GM12878 (cell line): ENCODE measurements at regions not wholly inside any gene's neighbourhood (a gene's known extent, or its start where the extent isn't known, plus 50 kb on each side); places are given as distances from the start of the nearest gene placed in this dataset.

Source experiments
- ATAC-seq: fragments of 200-7000 bp; cut with Tn5 transposase; 3 replicates; pipeline ENCODE4 v1.9.1; 2020; ENCODE audit warnings: mild to moderate bottlenecking, moderate library complexity
- BruUV-seq: library from RNA; stranded (reverse); fragments of 400-500 nt; replicated peaks from 2 replicates; lab custom pipeline; 2021; lab: Mats Ljungman, UMichigan
- CTCF ChIA-PET: fragments of 300-600 bp; sonication (Branson Sonifier 250); formaldehyde crosslinking; extraction: SDS; loops from one replicate; lab custom pipeline; 2021; ENCODE audit warnings: inconsistent platforms; lab: Yijun Ruan, JAX
- POLR2A ChIA-PET: fragments of 350-600 bp; formaldehyde crosslinking; extraction: SDS; loops from one replicate; lab custom pipeline; 2021; ENCODE audit warnings: inconsistent platforms; lab: Charles Lee
- RAD21 ChIA-PET: fragments of 300-600 bp; sonication (Branson Sonifier 250); formaldehyde crosslinking; loops from one replicate; lab custom pipeline; 2023; ENCODE audit warnings: antibody characterized with exemption; ENCODE audit not compliant: unreplicated experiment; lab: Charles Lee
- SMC1A ChIA-PET: fragments of 300-600 bp; sonication (Branson Sonifier 250); formaldehyde crosslinking; loops from one replicate; lab custom pipeline; 2023; ENCODE audit not compliant: unreplicated experiment, uncharacterized antibody; lab: Charles Lee
- DNase-seq: peaks from one replicate; pipeline ENCODE4 v3.0.0-alpha.2; 2011; ENCODE audit warnings: low read depth, low spot score
- FAIRE-seq: peaks from 3 replicates; lab custom pipeline; 2011; peaks lifted over from hg19 to GRCh38; lab: Jason Lieb, UNC
- H2AFZ ChIP-seq: 2 replicates; pipeline ENCODE4 v1.6.0; 2011; ENCODE audit warnings: low read depth, low read length, control low read depth; ENCODE audit not compliant: control insufficient read depth
- H3K27ac ChIP-seq: 2 replicates; pipeline ENCODE4 v1.5.1; 2011; ENCODE audit warnings: control low read depth; ENCODE audit not compliant: control insufficient read depth, insufficient read depth
- H3K27me3 ChIP-seq, 2 experiments: replicated peaks in 1 of 2; 2 replicates each; pipeline versions ENCODE4 v1.6.0 to v1.6.1; 2011; ENCODE audit warnings: low read length in 1 of 2; ENCODE audit not compliant: control insufficient read depth in 2 of 2, insufficient read depth in 2 of 2
- H3K36me3 ChIP-seq, 2 experiments: 2 replicates each; pipeline ENCODE4 v1.5.1; 2011; ENCODE audit warnings: low read length in 1 of 2; ENCODE audit not compliant: control insufficient read depth in 2 of 2, insufficient read depth in 2 of 2
- H3K4me1 ChIP-seq: 2 replicates; pipeline ENCODE4 v1.6.1; 2011; ENCODE audit warnings: mild to moderate bottlenecking, low read length, moderate library complexity, mixed read lengths; ENCODE audit not compliant: control insufficient read depth, insufficient read depth
- H3K4me2 ChIP-seq: 2 replicates; pipeline ENCODE4 v1.6.0; 2011; ENCODE audit warnings: control low read depth; ENCODE audit not compliant: control insufficient read depth, insufficient read depth
- H3K4me3 ChIP-seq: fragments of 200-600 bp; sonication (generic); 2 replicates; pipeline ENCODE4 v1.5.1; 2016
- H3K79me2 ChIP-seq: 2 replicates; pipeline ENCODE4 v1.6.0; 2011; ENCODE audit warnings: low read length; ENCODE audit not compliant: control insufficient read depth, insufficient read depth
- H3K9ac ChIP-seq: 2 replicates; pipeline ENCODE4 v1.8.0; 2011; ENCODE audit warnings: low read length, control low read depth, mixed read lengths; ENCODE audit not compliant: control insufficient read depth, insufficient read depth
- H3K9me3 ChIP-seq: replicated peaks from 3 replicates; pipeline ENCODE4 v1.5.1; 2011; ENCODE audit warnings: mild to moderate bottlenecking, low read length; ENCODE audit not compliant: control insufficient read depth, insufficient read depth
- H4K20me1 ChIP-seq: 2 replicates; pipeline ENCODE4 v1.6.0; 2011; ENCODE audit not compliant: control insufficient read depth, insufficient read depth
- CBX3 ChIP-seq: fragments of 200-600 bp; sonication (generic); IDR thresholded peaks from 2 replicates; pipeline ENCODE4 v1.6.1; 2016; ENCODE audit warnings: low read depth, borderline replicate concordance
- CHD4 ChIP-seq: fragments of 200-600 bp; sonication (generic); IDR thresholded peaks from 2 replicates; pipeline ENCODE4 v1.6.1; 2016; ENCODE audit warnings: mild to moderate bottlenecking
- CREM ChIP-seq: IDR thresholded peaks from 2 replicates; pipeline ENCODE4 v1.6.1; 2014; ENCODE audit warnings: antibody characterized with exemption, low read depth
- EP300 ChIP-seq, 2 experiments: fragments of 150-350 bp in 1 of 2; IDR thresholded peaks; 2 replicates each; pipeline ENCODE4 v1.6.1; 2011 to 2012; ENCODE audit warnings: low read depth in 2 of 2, low read length in 2 of 2, borderline replicate concordance in 1 of 2, improper control_type of control experiment in 1 of 2, inconsistent platforms in 1 of 2; ENCODE audit not compliant: control insufficient read depth in 1 of 2
- NBN ChIP-seq: fragments of 450-650 bp; IDR thresholded peaks from 2 replicates; pipeline ENCODE4 v1.6.1; 2016
- POLR2A ChIP-seq: IDR thresholded peaks from 2 replicates; pipeline ENCODE4 v1.6.1; 2011; ENCODE audit warnings: low read depth, mild to moderate bottlenecking, low read length
- RFX5 ChIP-seq: IDR thresholded peaks from 2 replicates; pipeline ENCODE4 v1.6.1; 2011; ENCODE audit warnings: low read depth, low read length, improper control_type of control experiment
- SMC3 ChIP-seq: IDR thresholded peaks from 2 replicates; pipeline ENCODE4 v1.6.1; 2011; ENCODE audit warnings: low read length, improper control_type of control experiment, borderline replicate concordance
- TARDBP ChIP-seq: IDR thresholded peaks from 2 replicates; pipeline ENCODE4 v1.6.1; 2016; ENCODE audit warnings: borderline replicate concordance
- ZNF384 ChIP-seq: IDR thresholded peaks from 2 replicates; pipeline ENCODE4 v1.6.1; 2012; ENCODE audit warnings: low read depth, mild to moderate bottlenecking, low read length, improper control_type of control experiment, borderline replicate concordance
- WGBS: methylation state at CpG from one replicate; pipeline ENCODE4 v1.1.6; 2016; ENCODE audit warnings: low lambda C conversion rate; ENCODE audit not compliant: insufficient replicate concordance, insufficient coverage; ENCODE audit errors: missing lambda C conversion rate; 5-methylcytosine and 5-hydroxymethylcytosine counted together
- in situ Hi-C: fragments of 300-500 bp; cut with MboI; formaldehyde crosslinking; loops from 9 replicates; pipeline ENCODE4 v1.14.3; 2018; ENCODE audit warnings: mixed read lengths
- intact Hi-C: fragments of 100-400 bp; cut with micrococcal nuclease; formaldehyde crosslinking; loops from one replicate; pipeline ENCODE4 v1.14.2; 2022; ENCODE audit not compliant: unreplicated experiment
- TF ChIP-seq, protein P1 (sequence below): IDR thresholded peaks from 2 replicates; pipeline ENCODE4 v1.6.1; 2011; ENCODE audit warnings: mild to moderate bottlenecking, low read depth, low read length, moderate library complexity; ENCODE audit not compliant: insufficient replicate concordance

DNA sequence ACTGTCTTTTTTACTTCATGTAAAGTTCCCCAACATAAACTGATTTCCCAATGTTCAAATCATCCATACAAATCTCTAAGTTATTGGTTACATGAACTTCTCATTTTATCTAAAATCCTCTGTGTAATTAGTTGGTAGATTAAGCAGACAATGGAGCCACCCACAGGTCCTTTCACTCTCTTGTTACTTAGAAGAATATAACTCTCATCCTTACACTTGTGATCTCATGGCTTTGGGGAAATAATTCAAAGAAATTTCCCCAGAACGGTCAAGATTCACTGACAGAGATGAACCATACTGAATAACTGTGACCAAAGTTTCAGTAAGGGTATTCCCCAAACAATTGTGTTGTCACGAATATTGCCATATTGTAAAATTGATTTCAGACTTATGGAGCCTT lies 1102.6 kb upstream of the EPHA6 start:
- SMC1A ChIA-PET, result interaction anchor here (0.6 kb wide), 1 partner anchor 200 kb away, joined by 3 read pairs; no protein-coding TSS in a partner anchor
- Histone ChIP-seq H3K27me3 (no peaks in the 10 kb centered on the region), H3K9ac (no peak overlapping the region), H3K36me3 (no peaks in the 10 kb centered on the region), H3K79me2 (no peaks in the 10 kb centered on the region), H3K4me2 (no peak overlapping the region), H2AFZ (no peak overlapping the region), H3K27ac (no peak overlapping the region), H3K9me3 (no peaks in the 10 kb centered on the region), H3K4me3 (no peak overlapping the region), H4K20me1 (no peaks in the 10 kb centered on the region), H3K4me1 (no peaks in the 10 kb centered on the region)
- no TSS peak for BruUV-seq
- no peak for FAIRE-seq
- CTCF ChIA-PET, result no interaction called here
- no peak for DNase-seq
- ATAC-seq, result peak; percentile 78
- RAD21 ChIA-PET, result no interaction called here
- in situ Hi-C loops (no loop called here), intact Hi-C loops (no loop called here)
- TF ChIP-seq CREM (no peak), SMC3 (peak; percentile 20; the same call in 1 of the 2 replicates)
- POLR2A ChIA-PET, result no interaction called here
- WGBS, result 8% methylated on average over 2 of the region's 2 CpGs

DNA sequence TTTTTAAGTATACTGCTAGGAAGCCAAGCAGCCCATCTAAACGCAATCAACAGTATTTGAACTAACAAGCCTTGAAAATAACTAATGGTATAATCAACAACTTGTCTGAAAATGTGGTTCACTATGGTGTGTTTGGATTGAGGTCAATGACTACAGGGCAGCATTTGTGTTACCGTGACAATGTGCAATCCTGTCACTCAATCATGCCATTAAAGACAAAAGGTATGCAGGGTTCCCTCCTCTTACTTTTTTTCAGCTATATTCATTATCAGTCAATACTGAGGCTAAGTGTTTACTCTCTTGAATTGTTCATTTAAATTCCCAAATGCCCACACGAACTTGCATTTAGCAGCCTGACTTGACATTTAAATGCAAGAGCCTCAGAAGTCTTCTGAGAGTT lies 1099.3 kb upstream of the EPHA6 start:
- in situ Hi-C loops, result no loop called here
- FAIRE-seq (no peak), DNase-seq (no peak), ATAC-seq (no peak)
- H3K79me2 ChIP-seq, result no peaks in the 10 kb centered on the region
- intact Hi-C loops, result no loop called here
- no TSS peak for BruUV-seq
- no peaks in the 10 kb centered on the region for H3K9me3 ChIP-seq
- H3K4me1 ChIP-seq, result no peaks in the 10 kb centered on the region
- no peak overlapping the region for H3K27ac ChIP-seq
- ChIA-PET SMC1A (no interaction called here), RAD21 (no interaction called here), POLR2A (no interaction called here), CTCF (no interaction called here)
- WGBS, result 10% methylated on average over 3 of the region's 3 CpGs
- no peak overlapping the region for H3K4me2 ChIP-seq
- H2AFZ ChIP-seq, result no peak overlapping the region
- no peak overlapping the region for H3K9ac ChIP-seq
- TF ChIP-seq TARDBP (no peak), POLR2A (no peak), CBX3 (no peak), NBN (no peak), CHD4 (no peak), RFX5 (no peak), EP300 (IDR thresholded peaks at IDR 0.05; ENCODE audit: borderline replicate concordance in 1 of 2, control insufficient read depth in 1 of 2, low read depth in 2 of 2, low read length in 2 of 2) (no peak), ZNF384 (no peak)
- TF ChIP-seq, protein P1, sequence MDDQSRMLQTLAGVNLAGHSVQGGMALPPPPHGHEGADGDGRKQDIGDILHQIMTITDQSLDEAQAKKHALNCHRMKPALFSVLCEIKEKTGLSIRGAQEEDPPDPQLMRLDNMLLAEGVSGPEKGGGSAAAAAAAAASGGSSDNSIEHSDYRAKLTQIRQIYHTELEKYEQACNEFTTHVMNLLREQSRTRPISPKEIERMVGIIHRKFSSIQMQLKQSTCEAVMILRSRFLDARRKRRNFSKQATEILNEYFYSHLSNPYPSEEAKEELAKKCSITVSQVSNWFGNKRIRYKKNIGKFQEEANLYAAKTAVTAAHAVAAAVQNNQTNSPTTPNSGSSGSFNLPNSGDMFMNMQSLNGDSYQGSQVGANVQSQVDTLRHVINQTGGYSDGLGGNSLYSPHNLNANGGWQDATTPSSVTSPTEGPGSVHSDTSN, result no peak
- H3K36me3 ChIP-seq, result no peaks in the 10 kb centered on the region
- no peaks in the 10 kb centered on the region for H4K20me1 ChIP-seq
- no peaks in the 10 kb centered on the region for H3K27me3 ChIP-seq
- no peak overlapping the region for H3K4me3 ChIP-seq
